ENCODE measurements at regions not wholly inside any gene's neighbourhood (a gene's known extent, or its start where the extent isn't known, plus 50 kb on each side); places are given as distances from the start of the nearest gene placed in this dataset.
"Not testable (repeated sequence)": the region's sequence is repeated elsewhere in the genome, so short reads cannot be mapped to it uniquely, and the experiment has no call there.

DNA sequence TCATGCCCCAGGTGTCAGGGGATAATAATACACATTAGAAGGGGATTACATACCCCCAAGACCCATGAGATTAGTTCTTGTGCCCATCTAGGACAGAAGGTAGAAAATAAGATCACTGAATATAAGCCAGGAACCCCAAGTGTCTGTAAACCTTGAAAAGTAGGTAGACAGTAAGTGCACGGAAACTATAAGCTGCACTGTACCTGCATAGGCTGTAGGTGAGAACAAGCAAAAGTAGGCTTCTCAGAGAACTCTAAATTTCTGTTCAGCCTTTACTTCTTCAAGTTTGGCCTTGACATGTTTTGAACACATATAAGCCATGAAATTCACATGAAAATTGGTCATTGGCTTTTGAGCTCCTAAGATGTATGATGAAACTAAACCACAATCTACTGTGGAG, 113.0 kb upstream of the FSIP2 start:
- ATAC-seq (no peak), DNase-seq (ENCODE audit: low spot score) (no peak)

DNA sequence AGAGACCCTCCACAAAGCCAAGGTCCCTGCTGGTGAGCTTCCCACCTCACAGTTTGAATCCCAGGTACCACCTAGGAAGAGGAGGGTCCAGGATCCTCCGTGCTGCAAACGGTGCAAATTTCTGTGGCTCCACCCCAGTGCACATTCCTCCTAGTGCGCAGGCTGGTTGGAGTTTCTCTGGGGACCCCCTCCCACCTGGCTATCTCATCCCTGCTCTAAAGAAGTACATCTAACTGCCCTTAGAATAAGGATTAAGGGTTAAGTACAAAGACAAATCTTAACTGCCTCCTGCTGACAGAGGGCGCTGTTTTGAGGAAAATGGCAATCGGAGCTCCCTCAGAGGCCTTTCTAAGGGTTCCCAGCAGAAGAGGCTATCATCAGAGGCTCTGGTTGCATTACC, 109.6 kb upstream of the FSIP2 start:
- ATAC-seq: no peak

DNA sequence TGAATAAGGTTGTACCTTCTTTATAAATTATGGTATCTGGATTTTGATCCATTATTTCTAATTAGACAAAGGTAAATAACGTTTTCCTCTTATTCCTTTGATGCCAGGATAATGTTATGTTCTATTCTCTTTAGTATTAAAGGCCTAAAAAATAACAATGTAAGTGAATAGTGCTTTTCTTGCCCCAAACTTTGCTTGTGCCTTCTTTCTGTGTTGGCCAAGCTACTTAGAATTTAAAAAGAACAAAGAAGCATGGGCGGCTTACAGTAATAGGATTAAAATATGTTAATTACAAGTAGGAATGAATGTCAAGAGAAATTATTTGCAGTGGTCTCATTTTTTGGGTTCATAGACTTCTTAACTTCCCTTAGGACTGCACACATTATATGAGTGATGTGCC, 105.0 kb upstream of the FSIP2 start:
- no peak for DNase-seq (ENCODE audit: low spot score)
- ATAC-seq: no peak

More for the DNA sequence above, 109.6 kb upstream of the FSIP2 start:
- no peak for DNase-seq (ENCODE audit: low spot score)

DNA sequence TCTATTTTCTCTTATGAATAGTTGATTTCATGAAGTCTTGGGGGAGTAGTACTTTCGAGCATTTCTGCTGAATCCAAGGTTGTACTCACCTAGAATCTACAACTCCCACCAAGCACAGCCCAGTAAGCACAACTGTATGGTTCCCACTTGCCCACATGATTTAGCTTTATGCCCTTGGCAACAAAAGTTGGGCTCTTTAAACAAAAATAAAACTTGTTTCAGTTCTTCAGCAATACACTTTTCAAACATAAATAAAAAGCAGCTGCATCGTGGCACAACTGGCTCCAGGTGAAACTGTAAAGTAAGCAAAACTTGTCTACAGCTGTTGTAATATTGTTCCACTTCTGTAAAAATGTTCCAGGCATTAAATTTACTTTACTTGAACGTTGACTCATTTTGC, 99.8 kb upstream of the FSIP2 start:
- DNase-seq (ENCODE audit: low spot score) (no peak), ATAC-seq (no peak)

GRCh38 chr2:185640588-185640987, 98.0 kb upstream of the FSIP2 start:
- DNase-seq (ENCODE audit: low spot score): no peak
- no peak for ATAC-seq

DNA sequence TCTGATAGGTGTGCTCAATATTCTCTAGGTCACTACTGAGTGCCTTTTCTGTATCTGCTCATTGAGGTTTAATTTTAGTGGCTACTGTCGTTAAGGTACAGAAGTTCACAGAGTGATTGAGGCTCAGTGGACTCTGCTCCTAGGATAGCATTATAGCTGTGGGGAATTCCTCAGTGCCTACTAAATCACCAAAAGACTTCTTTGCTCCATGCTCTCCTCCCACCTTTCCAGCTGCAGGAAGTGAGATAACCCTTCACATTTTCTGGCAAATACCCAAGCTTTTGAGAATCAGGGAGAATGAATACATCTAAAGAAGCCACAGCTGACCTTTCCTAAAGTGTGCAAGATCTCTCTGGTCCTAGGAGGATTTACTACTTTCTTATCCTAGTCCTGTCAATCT, 95.2 kb upstream of the FSIP2 start:
- ATAC-seq (no peak), DNase-seq (ENCODE audit: low spot score) (no peak)

GRCh38 chr2:185644828-185645227, 93.8 kb upstream of the FSIP2 start:
- ATAC-seq: no peak
- no peak for DNase-seq (ENCODE audit: low spot score)

DNA sequence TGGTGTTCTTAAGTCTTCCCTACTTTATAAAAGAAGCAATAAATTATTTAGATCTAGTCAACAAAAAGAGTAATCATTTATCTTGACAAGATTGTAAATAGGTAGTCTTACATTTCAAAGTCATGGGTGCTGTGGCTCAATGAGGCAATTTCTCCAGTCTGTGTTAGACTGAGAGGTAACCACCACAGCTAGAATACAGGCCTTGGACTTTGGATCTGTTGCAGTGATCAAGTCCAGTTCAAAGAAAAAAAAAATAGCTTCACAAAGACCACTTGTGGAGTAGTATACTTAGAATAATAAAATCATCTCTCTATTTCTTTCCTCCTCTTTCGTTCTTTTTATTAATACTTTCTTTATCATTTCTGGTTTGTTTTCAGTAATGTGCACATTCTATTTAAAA, 93.1 kb upstream of the FSIP2 start:
- DNase-seq (ENCODE audit: low spot score) (no peak), ATAC-seq (no peak)

- DNase-seq (ENCODE audit: low spot score) (no peak), ATAC-seq (no peak)
Observed at GRCh38 chr2:185658750-185659149, 79.9 kb upstream of the FSIP2 start.

DNA sequence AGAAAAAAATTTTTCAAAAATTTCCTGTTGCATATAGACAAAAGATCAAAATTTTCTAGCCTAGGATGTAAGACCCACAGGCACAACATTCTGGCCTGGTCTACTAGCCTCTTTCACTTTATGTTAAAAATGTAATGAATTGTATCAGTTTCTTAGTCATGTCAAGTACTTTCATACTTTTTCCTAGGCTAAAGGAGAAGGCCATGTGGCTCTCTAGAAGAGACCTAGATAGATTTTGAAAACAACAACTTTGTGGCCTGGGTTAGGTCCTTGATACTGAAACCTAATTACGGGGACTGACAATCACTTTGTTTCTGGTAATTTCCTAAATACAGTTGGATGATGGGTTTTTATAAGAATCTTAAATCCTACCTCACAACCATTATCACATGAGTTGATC, 74.8 kb upstream of the FSIP2 start:
- DNase-seq (ENCODE audit: low spot score) (no peak), ATAC-seq (no peak)

- DNase-seq (ENCODE audit: low spot score): no peak
- no peak for ATAC-seq
Observed at GRCh38 chr2:185664384-185664783, 74.2 kb upstream of the FSIP2 start.

DNA sequence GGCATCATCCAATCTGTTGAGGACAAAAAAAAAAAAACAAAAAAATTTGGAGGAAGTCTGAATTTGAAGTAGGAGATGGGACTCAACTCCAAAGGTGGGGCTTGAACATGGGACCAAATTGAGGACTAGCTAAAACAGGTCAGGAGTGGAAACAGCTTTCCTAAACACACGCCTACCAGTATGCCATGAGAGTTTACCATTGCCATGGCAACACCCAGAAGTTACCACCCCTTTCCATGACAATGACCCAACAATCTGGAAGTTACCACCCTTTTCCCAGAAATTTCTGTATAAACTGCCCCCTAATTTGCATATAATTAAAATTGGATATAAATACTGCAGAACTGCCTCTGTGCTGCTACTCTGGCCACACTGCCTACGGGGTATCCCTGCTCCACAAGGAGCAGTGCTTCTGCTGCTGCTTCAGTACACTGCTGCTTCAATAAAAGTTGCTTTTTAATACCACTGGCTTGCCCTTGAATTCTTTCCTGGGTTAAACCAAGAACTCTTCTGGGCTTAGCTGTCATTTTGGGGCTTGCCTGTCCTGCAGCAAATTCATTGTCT, 73.3 kb upstream of the FSIP2 start:
- DNase-seq (ENCODE audit: low spot score): no peak
- ATAC-seq: no peak

DNA sequence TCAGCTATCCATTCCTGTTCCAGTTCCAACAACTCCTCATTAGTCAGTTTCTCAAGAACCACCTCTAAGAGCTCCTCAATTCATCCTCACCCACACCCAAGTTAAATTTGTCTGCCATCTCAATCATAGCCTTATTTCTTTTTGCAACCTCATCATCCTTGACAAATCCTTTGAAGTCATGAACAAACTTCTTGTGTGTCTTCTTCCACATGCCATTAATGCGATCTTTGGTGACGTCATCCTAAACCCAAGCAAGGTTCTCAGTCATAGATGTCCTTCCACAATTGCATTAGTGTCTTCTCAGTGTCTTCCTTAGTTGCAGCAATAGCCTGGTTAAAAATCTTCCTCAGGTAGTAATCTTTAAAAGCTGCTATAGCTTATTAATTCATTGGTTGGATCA, 71.2 kb upstream of the FSIP2 start:
- no peak for ATAC-seq
- no peak for DNase-seq (ENCODE audit: low spot score)

DNA sequence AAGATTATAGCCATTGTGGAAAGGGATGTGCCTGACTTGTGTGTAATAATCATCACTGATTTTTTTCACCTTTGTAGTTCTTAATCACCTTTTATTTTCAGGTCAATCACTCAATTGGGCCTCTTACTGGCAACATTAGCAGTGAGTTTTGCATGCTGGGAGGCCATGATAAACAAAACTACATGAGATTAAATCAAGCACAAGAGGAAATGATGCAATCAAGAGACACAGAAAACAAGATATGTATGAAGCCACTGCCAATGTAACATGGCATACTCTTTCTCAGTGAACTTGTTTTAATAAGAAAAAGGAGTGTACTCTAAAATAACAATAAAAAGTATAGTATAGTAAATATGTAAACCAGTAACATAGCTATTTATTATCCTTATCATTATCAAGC, 69.9 kb upstream of the FSIP2 start:
- no peak for ATAC-seq
- DNase-seq (ENCODE audit: low spot score): no peak

DNA sequence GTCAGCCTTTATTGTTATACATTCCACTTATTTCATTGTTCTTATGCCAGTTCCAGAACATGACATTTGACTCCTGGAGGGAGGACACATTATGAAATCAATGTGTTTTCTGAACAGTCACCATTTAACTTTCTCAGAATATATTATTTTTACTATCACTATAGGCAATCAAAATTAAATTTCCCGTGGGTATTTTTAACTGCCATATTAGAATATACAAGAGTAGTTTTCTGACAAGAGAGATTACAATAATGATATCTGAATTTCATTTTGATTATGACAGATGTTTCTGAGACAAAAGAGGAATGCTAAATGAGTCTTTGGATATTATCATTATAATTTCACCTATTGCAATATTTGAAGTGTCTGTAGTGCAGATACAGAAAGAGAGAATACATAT, 64.4 kb upstream of the FSIP2 start:
- DNase-seq (ENCODE audit: low spot score) (no peak), ATAC-seq (no peak)

DNA sequence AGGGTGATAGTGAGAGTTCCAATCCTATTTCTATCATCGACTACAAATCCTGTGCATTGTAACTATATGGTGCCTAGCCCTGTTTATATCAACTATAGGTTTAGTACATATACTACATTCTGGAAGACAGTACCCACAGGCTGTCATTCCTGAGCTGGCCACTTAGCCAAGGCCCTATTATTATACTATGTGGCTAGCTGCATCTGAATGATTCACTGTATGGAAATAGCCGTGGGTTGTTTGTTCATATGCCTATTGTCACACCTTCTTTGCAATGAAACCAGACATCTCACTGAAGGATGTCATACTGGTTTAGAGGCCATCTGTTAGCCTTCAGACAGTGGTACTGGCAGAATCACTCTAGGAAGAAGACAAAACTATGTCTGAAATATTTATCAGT, 62.3 kb upstream of the FSIP2 start:
- DNase-seq (ENCODE audit: low spot score) (no peak), ATAC-seq (no peak)

- not testable (repeated sequence) for DNase-seq (ENCODE audit: low spot score); ATAC-seq
Observed at GRCh38 chr2:185687001-185687400, 51.6 kb upstream of the FSIP2 start.

DNA sequence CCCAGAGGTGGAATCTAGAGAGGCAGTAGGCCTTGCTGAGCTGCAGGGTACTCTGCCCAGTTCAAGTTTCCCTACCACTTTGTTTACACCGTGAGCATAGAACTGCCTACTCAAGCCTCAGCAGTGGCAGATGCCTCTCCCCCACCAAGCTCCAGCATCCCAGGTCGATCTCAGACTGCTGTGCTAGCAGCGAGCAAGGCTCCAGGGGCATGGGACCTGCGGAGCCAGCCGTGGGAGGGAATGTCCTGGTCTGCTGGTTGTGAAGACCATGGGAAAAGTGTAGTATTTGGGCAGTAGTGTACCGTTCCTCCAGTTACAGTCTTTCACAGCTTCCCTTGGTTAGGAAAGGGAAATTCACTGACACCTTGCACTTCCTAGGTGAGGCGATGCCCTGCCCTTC, 50.6 kb upstream of the FSIP2 start:
- DNase-seq (ENCODE audit: low spot score): no peak
- ATAC-seq: no peak
